WI38 (cell line): ENCODE measurements at regions not wholly inside any gene's neighbourhood (a gene's known extent, or its start where the extent isn't known, plus 50 kb on each side); places are given as distances from the start of the nearest gene placed in this dataset.

Experiments
- H3K4me3 ChIP-seq: 2 replicates; pipeline ENCODE4 v1.5.1; 2011; ENCODE audit warnings: low read depth, mild to moderate bottlenecking, control low read depth, low read length
- CTCF ChIP-seq: IDR thresholded peaks from 2 replicates; pipeline ENCODE4 v1.5.1; 2012; ENCODE audit warnings: low read depth, mild to moderate bottlenecking, control low read depth, low read length

DNA sequence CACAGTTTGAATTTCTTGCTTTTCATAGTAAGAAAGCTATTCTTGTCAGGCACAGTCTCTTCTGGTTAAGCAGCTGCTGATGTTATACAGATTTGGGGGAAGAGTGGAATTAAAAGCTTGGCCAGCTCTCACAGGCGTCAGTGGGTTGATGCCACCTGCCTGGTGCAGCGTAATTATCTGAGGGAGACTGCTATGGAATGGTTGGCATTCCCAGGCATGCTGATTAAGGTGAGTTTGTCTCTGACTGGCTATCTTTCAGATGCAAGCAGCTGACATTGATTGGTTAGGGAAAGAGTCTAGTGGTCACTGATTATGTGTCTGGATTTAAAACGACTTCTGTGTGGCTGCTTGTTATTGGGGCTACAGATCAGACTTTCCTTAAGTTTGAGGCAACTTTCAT, 948.4 kb downstream of the UQCRFS1 start:
- no peak for TF ChIP-seq CTCF
- H3K4me3 ChIP-seq: no peak overlapping the region

DNA sequence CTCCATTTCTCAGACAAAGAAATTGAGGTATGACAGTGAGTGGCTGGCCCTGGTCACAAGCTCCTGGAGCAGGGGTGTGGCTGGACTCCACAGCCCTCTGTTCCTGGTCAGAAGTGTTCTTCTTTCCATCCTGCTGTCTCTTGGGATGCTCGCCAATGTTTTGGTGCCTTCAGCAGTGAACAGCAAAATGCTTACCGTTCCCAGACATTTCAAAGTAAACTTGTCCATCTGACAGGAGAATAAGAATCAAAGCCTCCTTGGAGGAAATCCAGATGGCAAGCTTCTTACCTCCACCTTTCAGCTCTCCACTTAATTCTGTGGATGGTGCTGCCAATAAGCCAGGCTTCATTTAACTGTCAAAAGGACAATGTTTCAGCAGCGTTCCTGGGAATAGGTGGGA, 954.1 kb downstream of the UQCRFS1 start:
- no peak overlapping the region for H3K4me3 ChIP-seq
- TF ChIP-seq CTCF: no peak

GRCh38 chr19:28257396-28257795, 955.6 kb downstream of the UQCRFS1 start:
- TF ChIP-seq CTCF: no peak

GRCh38 chr19:28247243-28247642, 965.7 kb downstream of the UQCRFS1 start:
- H3K4me3 ChIP-seq: no peak overlapping the region
- no peak for TF ChIP-seq CTCF

More at GRCh38 chr19:28257396-28257795, 955.6 kb downstream of the UQCRFS1 start:
- H3K4me3 ChIP-seq: no peak overlapping the region

DNA sequence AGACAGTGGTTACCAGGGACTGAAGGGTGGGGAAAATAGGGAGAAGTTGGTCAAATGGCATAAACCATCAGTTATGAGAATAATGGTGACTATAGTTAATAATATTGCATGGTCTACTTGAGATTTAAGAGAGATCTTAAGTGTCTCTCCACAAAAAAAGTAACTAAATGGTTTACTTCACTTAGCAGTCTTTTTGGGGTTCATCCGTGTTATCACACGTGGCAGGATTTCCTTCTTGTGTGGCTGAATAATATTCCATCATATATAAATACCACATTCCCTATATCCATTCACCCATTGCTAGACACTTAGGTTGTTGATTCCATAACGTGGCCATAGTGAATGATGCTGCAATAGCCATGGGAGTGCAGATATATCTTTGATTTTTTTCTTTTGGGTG, 967.0 kb downstream of the UQCRFS1 start:
- H3K4me3 ChIP-seq: no peak overlapping the region

DNA sequence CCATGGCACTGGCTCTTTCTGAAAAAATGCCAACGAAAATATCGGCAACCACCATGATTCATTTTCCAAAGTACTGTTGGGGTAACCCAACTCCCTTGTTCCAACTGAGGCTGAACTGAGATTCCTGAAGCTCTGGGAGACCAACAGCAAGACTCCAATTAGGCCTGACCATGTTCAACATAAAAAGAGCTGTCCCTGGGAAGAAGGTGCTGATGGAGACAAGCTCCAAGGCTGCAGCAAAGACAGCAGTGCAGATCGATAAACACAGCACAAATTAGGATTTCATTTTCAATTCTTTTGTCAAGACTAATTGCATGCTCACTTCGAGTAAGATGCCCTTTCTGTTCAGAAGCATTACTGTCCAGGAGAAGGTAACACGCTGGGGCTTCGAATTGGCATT, 968.0 kb downstream of the UQCRFS1 start:
- H3K4me3 ChIP-seq: no peak overlapping the region

More for the DNA sequence above, 967.0 kb downstream of the UQCRFS1 start:
- TF ChIP-seq CTCF: no peak

DNA sequence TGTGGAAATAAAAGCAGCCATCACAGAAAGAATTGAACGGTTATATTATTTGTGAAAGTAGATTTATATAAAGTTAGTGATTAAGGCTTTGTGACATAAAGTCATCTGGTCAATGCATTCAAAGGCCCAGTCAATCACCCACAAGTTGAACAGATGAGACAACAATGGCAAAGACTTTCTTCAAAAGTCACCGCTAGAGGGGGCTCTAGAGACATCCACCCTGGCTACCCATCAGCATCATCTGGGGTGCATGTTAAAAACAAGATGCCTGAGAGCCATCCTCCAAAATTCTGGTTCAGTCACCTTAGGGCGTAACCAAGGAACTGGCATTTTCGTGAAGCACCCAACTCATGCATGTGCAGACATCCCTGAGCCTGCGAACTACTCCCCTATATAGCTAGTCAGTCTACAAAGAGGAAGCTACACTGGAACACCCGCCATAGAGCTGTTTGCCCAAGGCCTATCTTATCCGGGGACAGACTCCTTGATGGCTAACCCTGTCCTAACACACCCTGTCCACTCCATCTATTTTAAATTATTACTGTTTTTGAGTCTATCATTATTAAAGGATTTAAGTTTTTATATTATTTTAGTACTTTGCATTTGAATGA, 970.5 kb downstream of the UQCRFS1 start:
- no peak for TF ChIP-seq CTCF

More for the DNA sequence above, 968.0 kb downstream of the UQCRFS1 start:
- TF ChIP-seq CTCF: no peak

More for the DNA sequence above, 970.5 kb downstream of the UQCRFS1 start:
- no peak overlapping the region for H3K4me3 ChIP-seq
